Activated CD4-positive, alpha-beta T cell treated with anti-CD3 and anti-CD28 coated beads, Interleukin-2, Interleukin-4, amounts not matched to agents 100 ng/mL and 50 ng/mL, durations not matched to agents 16 hours and 8 hours (primary cell): ENCODE measurements at regions not wholly inside any gene's neighbourhood (a gene's known extent, or its start where the extent isn't known, plus 50 kb on each side); places are given as distances from the start of the nearest gene placed in this dataset.

Source experiments
- DNase-seq: peaks from one replicate; pipeline ENCODE4 v3.0.0-alpha.2; 2020; ENCODE audit warnings: low spot score

DNA sequence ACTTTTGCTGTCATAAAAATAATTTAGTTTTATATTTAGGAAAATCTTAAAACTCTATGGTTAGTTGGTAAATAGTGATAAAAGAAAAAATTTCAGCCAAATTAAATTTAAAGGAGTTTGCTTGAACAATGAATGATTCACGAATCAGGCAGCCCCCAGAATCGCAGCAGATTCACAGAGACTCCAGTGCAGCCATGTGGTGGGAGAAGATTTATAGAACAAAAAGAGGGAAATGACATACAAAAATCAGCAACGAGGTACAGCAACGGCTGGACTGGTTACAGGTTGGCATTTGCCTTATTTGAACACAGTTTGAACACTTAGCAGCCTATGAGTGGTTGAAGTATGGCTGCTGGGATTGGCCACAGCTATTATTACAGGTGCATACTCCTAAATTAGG lies 96.4 kb upstream of the MYCBP2 start:
- no peak for DNase-seq

- no peak for DNase-seq
Measured at GRCh38 chr13:77422724-77423123, 95.8 kb upstream of the MYCBP2 start.

GRCh38 chr13:77417897-77418296 lies 91.0 kb upstream of the MYCBP2 start:
- no peak for DNase-seq

- DNase-seq, result no peak
Measured at GRCh38 chr13:77416666-77417212, 89.8 kb upstream of the MYCBP2 start.

DNA sequence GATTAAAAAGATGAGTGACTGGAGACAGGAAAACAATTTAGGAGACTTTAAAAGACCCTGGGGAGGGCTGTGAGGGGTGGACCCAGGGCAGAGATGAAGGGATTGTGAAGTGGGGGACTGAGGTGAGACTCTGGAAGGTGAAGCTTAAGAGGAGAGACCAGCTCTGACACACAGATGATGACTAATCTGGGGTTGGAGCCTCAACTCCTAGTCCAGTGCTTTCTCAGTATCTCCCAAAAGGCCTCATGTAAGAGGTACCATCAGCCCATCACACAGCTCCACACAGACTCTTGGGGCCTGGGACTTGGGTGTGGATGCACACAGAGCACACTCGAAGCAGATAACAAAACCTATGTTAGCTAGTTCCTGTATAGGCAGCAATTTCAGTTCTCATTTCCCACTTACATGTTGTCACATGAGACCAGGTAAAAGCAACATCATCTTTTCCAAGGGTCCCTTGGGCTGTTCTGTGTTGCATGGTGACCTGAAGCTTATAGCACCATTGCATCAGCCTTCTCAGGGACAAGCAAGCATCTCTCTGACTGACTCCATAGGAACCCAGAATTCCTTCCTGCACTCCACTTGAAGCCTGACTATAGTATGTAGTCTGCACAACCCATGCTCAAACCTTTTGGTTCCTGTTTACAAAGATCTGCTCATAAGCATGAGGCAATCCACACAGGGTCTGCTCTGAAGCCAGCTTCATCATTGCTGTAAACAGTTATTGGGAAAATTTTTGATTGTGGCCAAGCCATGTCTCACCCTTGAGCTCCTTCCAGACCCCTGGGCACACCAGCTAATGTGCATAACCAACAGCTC lies 88.6 kb upstream of the MYCBP2 start:
- DNase-seq, result no peak

DNA sequence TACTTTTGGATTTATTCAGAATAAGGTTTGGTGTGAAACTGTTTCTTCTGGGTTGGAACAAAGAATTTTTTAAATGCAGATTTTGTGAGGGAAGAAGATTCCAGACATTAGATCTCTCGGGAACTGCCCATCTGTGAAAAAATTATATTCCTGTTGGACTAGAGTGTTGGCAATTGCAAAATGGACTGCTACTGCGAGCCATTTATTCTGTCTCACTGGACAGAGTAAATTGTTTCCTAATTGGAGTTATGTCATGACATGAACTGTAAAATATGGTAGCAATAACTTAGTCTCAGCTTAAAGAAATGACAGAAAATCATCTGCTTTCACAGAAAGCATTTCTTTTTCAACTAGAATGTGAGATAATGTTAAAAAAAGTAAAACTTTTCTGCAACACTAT lies 86.0 kb upstream of the MYCBP2 start:
- DNase-seq, result no peak

DNA sequence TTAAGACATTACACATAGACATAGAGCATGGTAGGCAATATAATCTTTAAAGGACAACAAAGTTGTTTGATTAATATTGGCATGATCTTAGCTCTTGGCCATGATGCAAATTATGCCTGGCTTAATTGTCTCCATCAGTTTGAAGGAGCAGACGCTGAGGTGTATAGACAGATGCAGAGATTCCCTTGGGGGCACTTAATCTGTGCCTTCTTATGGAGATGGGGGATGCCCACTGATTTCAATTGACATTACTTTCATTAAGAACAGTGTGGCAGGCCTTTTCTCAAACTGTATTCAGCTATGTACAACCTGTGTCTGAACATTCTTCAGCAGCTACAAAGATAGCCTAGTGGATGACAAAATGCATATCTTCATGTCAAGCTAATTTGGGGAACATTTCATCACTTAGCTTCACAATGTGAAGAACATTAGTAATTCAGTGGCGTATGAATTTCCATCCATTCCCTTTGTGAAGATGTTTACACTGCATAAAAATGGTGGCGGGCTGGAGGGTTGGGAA lies 85.3 kb upstream of the MYCBP2 start:
- DNase-seq, result no peak

DNA sequence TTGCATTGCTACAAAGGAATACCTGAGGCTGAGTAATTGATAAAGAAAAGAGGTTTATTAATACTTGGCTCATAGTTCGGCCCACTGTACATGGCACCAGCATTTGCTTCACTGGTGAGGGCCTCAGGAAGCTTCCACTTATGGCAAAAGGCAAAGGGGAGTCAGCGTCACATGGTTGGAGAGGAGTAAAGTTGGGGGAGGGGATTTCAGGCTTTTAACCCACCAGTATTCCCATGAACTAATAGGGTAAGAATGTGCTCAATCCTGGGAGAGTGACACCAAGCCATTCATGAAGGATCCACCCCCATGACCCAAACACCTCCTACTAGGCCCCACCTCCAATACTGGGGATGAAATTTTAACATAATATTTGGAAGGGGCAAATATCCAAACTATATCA lies 82.5 kb upstream of the MYCBP2 start:
- no peak for DNase-seq

- DNase-seq, result no peak
Measured at GRCh38 chr13:77406644-77407440, 79.9 kb upstream of the MYCBP2 start.

DNA sequence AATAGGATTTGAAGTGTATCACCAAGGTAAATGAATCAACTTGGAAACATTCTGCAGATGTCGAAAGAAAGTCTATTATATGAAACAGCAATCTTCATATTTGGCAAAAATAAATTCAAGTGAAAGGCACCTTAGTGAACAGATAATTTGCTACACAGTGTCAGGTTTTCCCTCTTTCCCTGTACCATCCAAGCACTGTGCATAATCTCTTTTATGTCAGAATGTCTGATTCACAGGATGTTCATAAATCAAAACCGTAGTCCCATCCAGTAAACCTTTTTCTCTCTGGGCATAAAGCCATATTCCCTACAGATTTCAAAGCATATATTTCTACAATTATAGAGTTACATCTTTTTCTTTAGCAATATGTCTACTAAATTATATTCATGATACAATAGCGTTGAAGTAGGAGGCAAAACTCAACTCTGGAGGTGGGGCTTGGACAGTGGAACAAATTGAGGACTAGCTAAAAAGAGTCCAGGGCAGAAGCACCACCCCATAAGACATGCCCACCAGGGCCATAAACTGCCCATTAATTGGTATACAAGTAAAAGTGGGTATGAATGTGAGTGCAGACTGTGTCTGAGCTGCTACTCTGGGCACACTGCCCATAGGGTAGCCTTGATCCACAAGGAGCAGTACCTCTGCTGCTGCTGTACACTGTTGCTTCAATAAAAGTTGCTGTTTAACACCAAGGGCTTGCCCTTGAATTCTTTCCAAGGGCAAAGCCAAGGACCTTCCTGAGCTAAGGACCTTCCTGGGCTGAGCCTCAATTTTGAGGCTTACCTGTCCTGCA lies 72.1 kb upstream of the MYCBP2 start:
- DNase-seq, result no peak

DNA sequence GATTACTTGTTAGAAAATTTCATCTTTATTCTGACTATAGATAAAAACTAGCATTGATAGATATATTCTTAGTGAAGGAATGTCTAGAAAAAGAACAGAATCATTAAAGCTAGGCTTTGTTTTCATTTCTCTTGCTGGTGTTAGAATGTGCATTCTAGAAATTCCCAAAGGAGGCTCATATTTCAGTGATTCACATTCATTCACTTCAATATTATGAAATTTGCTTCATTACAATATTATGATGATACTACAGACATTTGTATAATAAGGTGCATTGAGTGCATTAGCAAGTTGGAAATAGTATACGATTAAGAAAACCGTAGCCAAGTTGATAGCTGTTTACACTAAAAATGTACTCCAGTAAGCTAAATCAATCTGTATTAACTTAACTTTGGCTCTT lies 70.7 kb upstream of the MYCBP2 start:
- DNase-seq, result no peak

- no peak for DNase-seq
Measured at GRCh38 chr13:77391475-77391874, 64.6 kb upstream of the MYCBP2 start.

DNA sequence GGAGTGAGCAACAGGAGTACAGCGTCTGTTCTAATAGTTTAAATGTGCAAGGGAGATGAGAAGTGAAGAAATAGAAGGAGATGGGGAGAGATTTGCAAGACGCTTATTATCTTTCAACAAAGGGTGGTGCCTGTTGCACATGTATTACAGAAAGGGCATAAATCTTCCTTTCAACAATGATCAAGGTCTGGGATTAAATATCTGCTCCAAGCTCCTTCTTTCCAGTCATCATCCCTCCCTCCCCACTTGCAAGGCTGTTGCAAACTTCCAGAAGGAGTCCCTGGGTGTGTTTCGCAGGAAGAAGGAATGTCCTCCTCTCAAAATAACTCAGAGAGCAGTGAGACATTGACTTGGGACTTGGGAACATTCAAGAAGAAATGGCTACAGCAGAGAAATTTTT lies 63.5 kb upstream of the MYCBP2 start:
- no peak for DNase-seq

DNA sequence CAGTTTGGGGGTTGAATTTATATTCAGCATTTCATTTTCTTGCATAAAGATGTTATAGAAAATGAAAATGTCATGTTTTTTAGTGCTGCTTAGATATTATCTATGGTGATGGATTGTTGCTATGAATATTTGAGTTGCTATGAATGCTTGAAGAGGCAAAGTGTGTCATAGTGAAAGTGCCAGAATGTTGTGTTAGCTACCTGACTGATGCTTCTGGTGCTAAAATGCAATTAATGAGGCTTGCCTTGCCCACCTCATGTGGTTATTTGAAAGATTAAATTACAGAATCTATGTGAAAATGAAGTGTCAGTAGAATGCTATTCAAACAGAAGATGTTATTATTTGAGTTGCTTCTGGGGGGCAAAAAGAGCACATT lies 62.7 kb upstream of the MYCBP2 start:
- peak; percentile 64 for DNase-seq

DNA sequence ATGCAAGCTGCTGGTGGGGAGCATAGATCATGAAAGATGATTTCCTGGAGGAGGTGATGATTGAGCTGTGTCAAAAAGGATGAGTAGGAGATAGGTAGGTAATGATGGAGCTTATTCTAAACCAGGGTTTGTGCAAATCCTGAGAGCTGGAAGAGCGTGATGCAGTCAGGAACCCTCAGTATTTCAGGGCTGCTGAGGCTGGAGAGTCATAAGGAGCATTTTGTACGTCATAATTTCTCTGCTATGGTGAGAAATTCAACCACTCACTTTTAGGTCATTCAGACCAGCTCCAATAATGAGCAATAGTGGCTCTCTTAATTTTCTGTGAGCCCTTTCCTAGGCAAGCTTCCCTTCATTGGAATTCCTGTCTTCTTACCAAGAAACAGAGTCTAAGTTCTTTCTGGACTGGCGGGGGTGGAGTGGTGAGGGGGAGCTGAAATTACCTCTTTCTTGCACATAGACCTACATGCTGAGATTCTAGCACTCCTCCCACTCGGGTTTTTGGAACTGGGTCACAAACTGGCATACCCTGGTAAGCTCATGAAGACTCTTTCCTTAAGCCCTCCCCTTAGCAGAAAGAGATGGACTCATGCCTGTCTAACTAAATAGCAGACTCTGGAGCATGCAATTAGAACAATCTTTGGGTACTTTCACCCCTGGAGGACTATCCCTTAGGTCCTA lies 62.2 kb upstream of the MYCBP2 start:
- peak; percentile 30 for DNase-seq

GRCh38 chr13:77387607-77388200 lies 60.8 kb upstream of the MYCBP2 start:
- DNase-seq, result no peak

DNA sequence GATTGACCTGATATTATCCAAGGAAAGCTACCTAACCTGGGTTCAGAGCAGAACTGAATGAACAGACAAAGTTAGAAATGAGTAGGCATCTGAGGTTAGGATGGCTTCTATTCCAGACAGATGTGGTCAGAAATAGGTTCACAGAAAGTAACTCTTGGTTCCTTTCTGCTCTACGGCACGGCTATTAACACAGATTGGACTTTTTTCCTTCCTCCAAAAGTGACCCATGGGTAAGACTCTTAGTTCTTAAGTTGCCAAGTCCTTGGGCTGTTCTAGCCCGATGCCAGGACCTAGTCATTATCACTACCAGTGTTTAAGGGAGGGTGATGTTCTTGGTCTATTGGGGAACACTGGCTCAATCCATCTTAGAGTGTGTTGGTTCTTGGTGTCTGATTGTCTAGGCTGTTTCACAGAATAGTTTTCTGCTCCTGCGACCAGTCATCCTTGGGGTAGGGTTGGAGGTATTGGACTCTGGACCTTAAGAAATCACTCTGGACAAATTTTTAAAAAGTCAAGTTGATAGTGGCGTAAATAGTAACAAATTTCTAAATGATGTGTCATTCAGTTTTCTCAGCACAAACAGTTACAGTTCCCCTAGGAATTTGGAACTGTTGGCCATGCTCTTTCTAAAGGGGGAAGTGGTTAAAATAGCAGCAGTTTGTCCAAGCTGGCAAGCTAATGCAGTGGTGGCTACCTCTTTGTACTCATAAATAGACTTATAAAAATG lies 60.1 kb upstream of the MYCBP2 start:
- peak; percentile 12 for DNase-seq

DNA sequence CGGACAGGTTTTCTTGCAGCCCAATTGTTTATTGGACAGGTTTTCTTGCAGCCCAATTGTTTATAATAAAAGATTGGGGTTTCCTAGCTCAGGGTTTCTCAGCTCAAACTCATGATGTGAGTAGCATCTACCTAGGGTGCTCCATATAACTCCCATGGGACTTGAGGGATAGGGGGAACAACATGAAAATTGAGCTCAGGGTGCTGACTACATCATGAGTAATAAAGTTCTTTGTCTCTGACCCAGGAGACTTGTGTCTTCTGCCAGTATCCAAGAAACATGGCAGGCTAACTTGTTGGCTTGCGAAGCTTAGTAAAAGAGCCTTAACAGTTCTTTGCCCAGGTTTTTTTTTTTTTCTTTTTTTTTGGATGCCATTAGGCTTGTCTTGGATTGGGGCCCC lies 59.2 kb upstream of the MYCBP2 start:
- DNase-seq, result no peak

- no peak for DNase-seq
Measured at GRCh38 chr13:77384999-77385398, 58.1 kb upstream of the MYCBP2 start.

- no peak for DNase-seq
Measured at GRCh38 chr13:77383097-77383496, 56.2 kb upstream of the MYCBP2 start.

GRCh38 chr13:77381059-77381458 lies 54.2 kb upstream of the MYCBP2 start:
- no peak for DNase-seq
